ENCODE measurements at regions not wholly inside any gene's neighbourhood (a gene's known extent, or its start where the extent isn't known, plus 50 kb on each side); places are given as distances from the start of the nearest gene placed in this dataset.

- Histone ChIP-seq H2AFZ (ENCODE audit: low read depth, low read length) (no peak overlapping the region), H3K9me3 (ENCODE audit: low read length) (no peaks in the 10 kb centered on the region), H3K4me3 (ENCODE audit: low read length) (no peak overlapping the region), H3K79me2 (replicated peaks; ENCODE audit: insufficient read depth, low read length) (no peaks in the 10 kb centered on the region), H3K9me2 (ENCODE audit: insufficient read depth, low read length) (no peaks in the 10 kb centered on the region), H4K20me1 (ENCODE audit: insufficient read depth) (no peaks in the 10 kb centered on the region), H3F3A (ENCODE audit: insufficient read depth, low read length, poor library complexity, severe bottlenecking) (no peaks in the 10 kb centered on the region), H3K4me2 (ENCODE audit: low read length) (no peak overlapping the region), H3K27me3 (ENCODE audit: insufficient read depth, low read depth, low read length) (no peaks in the 10 kb centered on the region), H3K27ac (ENCODE audit: low read length) (no peak overlapping the region), H3K9ac (ENCODE audit: low read length) (no peak overlapping the region), H3K36me3 (ENCODE audit: insufficient read depth, low read length) (no peaks in the 10 kb centered on the region)
- TF ChIP-seq EP300 (conservative IDR thresholded peaks at IDR 0.05; ENCODE audit: poor library complexity, severe bottlenecking) (no peak), RAD21 (conservative IDR thresholded peaks at IDR 0.05) (no peak), EZH2 (IDR thresholded peaks at IDR 0.05; ENCODE audit: borderline replicate concordance, insufficient read depth, low read length, poor library complexity, severe bottlenecking) (no peak), SMC3 (conservative IDR thresholded peaks at IDR 0.05; ENCODE audit: poor library complexity) (no peak), POLR2AphosphoS5 (IDR thresholded peaks at IDR 0.05) (no peak)
Measured at GRCh38 chr2:221100467-221101089, 471.5 kb downstream of the EPHA4 start.

- no peak overlapping the region for H3K27ac ChIP-seq (ENCODE audit: low read length)
- H3K4me3 ChIP-seq (ENCODE audit: low read length), result no peak overlapping the region
- no peak for TF ChIP-seq RAD21 (conservative IDR thresholded peaks at IDR 0.05)
- no peak for TF ChIP-seq MXI1 (conservative IDR thresholded peaks at IDR 0.05; ENCODE audit: poor library complexity, severe bottlenecking)
- no peak for TF ChIP-seq SMC3 (conservative IDR thresholded peaks at IDR 0.05; ENCODE audit: poor library complexity)
- no peak for TF ChIP-seq EZH2 (IDR thresholded peaks at IDR 0.05; ENCODE audit: borderline replicate concordance, insufficient read depth, low read length, poor library complexity, severe bottlenecking)
- no peak for TF ChIP-seq TAF1 (IDR thresholded peaks at IDR 0.05; ENCODE audit: low read depth)
- TF ChIP-seq POLR2AphosphoS5 (IDR thresholded peaks at IDR 0.05), result no peak
- TF ChIP-seq, protein P1, sequence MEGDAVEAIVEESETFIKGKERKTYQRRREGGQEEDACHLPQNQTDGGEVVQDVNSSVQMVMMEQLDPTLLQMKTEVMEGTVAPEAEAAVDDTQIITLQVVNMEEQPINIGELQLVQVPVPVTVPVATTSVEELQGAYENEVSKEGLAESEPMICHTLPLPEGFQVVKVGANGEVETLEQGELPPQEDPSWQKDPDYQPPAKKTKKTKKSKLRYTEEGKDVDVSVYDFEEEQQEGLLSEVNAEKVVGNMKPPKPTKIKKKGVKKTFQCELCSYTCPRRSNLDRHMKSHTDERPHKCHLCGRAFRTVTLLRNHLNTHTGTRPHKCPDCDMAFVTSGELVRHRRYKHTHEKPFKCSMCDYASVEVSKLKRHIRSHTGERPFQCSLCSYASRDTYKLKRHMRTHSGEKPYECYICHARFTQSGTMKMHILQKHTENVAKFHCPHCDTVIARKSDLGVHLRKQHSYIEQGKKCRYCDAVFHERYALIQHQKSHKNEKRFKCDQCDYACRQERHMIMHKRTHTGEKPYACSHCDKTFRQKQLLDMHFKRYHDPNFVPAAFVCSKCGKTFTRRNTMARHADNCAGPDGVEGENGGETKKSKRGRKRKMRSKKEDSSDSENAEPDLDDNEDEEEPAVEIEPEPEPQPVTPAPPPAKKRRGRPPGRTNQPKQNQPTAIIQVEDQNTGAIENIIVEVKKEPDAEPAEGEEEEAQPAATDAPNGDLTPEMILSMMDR (IDR thresholded peaks at IDR 0.05; ENCODE audit: poor library complexity, severe bottlenecking), result no peak
- TF ChIP-seq EP300 (conservative IDR thresholded peaks at IDR 0.05; ENCODE audit: poor library complexity, severe bottlenecking), result no peak
- no peak for TF ChIP-seq REST (IDR thresholded peaks at IDR 0.05; ENCODE audit: borderline replicate concordance)
- no peaks in the 10 kb centered on the region for H3K79me2 ChIP-seq (replicated peaks; ENCODE audit: insufficient read depth, low read length)
- H3F3A ChIP-seq (ENCODE audit: insufficient read depth, low read length, poor library complexity, severe bottlenecking), result no peaks in the 10 kb centered on the region
- H2AFZ ChIP-seq (ENCODE audit: low read depth, low read length), result no peak overlapping the region
- no peak overlapping the region for H3K4me2 ChIP-seq (ENCODE audit: low read length)
- H3K27me3 ChIP-seq (ENCODE audit: insufficient read depth, low read depth, low read length), result no peaks in the 10 kb centered on the region
- H4K20me1 ChIP-seq (ENCODE audit: insufficient read depth), result no peaks in the 10 kb centered on the region
- H3K36me3 ChIP-seq (ENCODE audit: insufficient read depth, low read length), result no peaks in the 10 kb centered on the region
- no peaks in the 10 kb centered on the region for H3K9me2 ChIP-seq (ENCODE audit: insufficient read depth, low read length)
- no peaks in the 10 kb centered on the region for H3K9me3 ChIP-seq (ENCODE audit: low read length)
- H3K9ac ChIP-seq (ENCODE audit: low read length), result no peak overlapping the region
Measured at GRCh38 chr2:221102896-221103688, 469.0 kb downstream of the EPHA4 start.
